SK-N-MC (cell line): ENCODE measurements at regions not wholly inside any gene's neighbourhood (a gene's known extent, or its start where the extent isn't known, plus 50 kb on each side); places are given as distances from the start of the nearest gene placed in this dataset.

ENCODE experiments used
- EZH2 ChIP-seq: fragments of 200-600 bp; sonication (generic); IDR thresholded peaks from one replicate; pipeline ENCODE4 v1.6.1; 2017; ENCODE audit warnings: antibody characterized with exemption
- FOXP2 ChIP-seq: optimal IDR thresholded peaks from 2 replicates; pipeline ENCODE3; 2011; ENCODE audit warnings: mild to moderate bottlenecking, moderate library complexity; ENCODE audit not compliant: insufficient read depth; ENCODE audit errors: extremely low read length, control extremely low read depth
- POLR2AphosphoS5 ChIP-seq: IDR thresholded peaks from 2 replicates; pipeline ENCODE4 v1.6.1; 2012; ENCODE audit warnings: mild to moderate bottlenecking, low read depth, low read length, borderline replicate concordance

GRCh38 chr13:50519866-50520265 is 323.6 kb downstream of the DLEU7 start:
- TF ChIP-seq POLR2AphosphoS5 (no peak), EZH2 (no peak), FOXP2 (no peak)
